Transverse colon (tissue), 3 donors: ENCODE measurements at regions not wholly inside any gene's neighbourhood (a gene's known extent, or its start where the extent isn't known, plus 50 kb on each side); places are given as distances from the start of the nearest gene placed in this dataset.

Experiments
- POLR2A ChIP-seq: fragments of 450-650 bp; IDR thresholded peaks from one replicate; pipeline ENCODE4 v1.6.1; 2016; ENCODE audit warnings: antibody characterized with exemption, mild to moderate bottlenecking, moderate library complexity
- TF ChIP-seq, protein P1 (sequence below), 5 experiments: fragments of 200-600 bp in 3 of 5; fragments of 450-650 bp in 2 of 5; sonication (generic) in 3 of 5; IDR thresholded peaks; 1 replicate in 2 of 5; 2 replicates in 3 of 5; pipeline ENCODE4 v1.5.1; 2016 to 2017; ENCODE audit warnings: antibody characterized with exemption in 5 of 5, inconsistent platforms in 3 of 5, mild to moderate bottlenecking in 2 of 5, moderate library complexity in 1 of 5

DNA sequence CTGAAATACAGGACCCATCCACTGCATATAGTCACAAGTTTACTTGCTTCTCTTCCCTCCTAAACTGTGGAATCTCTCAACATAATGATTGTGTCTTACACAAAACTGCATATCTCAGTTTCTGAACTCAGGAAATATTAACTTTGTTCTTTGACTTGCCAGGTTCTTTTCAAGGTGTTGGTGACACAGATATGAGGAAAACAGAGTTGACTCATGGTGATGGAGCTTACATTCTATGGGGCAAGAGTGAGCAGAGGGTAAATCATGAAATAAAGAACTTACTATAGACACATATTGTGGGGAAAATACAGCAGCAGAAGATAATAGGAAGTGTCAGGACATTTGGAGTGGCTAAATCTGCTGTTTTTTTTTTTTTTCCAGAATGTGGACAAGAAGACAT, 72.5 kb upstream of the IGFBP3 start:
- TF ChIP-seq, protein P1, sequence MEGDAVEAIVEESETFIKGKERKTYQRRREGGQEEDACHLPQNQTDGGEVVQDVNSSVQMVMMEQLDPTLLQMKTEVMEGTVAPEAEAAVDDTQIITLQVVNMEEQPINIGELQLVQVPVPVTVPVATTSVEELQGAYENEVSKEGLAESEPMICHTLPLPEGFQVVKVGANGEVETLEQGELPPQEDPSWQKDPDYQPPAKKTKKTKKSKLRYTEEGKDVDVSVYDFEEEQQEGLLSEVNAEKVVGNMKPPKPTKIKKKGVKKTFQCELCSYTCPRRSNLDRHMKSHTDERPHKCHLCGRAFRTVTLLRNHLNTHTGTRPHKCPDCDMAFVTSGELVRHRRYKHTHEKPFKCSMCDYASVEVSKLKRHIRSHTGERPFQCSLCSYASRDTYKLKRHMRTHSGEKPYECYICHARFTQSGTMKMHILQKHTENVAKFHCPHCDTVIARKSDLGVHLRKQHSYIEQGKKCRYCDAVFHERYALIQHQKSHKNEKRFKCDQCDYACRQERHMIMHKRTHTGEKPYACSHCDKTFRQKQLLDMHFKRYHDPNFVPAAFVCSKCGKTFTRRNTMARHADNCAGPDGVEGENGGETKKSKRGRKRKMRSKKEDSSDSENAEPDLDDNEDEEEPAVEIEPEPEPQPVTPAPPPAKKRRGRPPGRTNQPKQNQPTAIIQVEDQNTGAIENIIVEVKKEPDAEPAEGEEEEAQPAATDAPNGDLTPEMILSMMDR (IDR thresholded peaks at IDR 0.05), result no peak
- TF ChIP-seq POLR2A, result no peak
